GM12865 (cell line): ENCODE measurements at regions not wholly inside any gene's neighbourhood (a gene's known extent, or its start where the extent isn't known, plus 50 kb on each side); places are given as distances from the start of the nearest gene placed in this dataset.

ENCODE experiments used
- DNase-seq: peaks from one replicate; pipeline ENCODE4 v3.0.0; 2010; ENCODE audit warnings: low read depth
- H3K4me3 ChIP-seq: 2 replicates; pipeline ENCODE4 v1.5.1; 2011; ENCODE audit warnings: mild to moderate bottlenecking, low read depth, low read length, control low read depth
- CTCF ChIP-seq: IDR thresholded peaks from 2 replicates; pipeline ENCODE4 v1.5.1; 2011; ENCODE audit warnings: low read length, control low read depth, low read depth, inconsistent platforms; ENCODE audit not compliant: insufficient read depth; ENCODE audit errors: missing control alignments

- TF ChIP-seq CTCF: no peak
- H3K4me3 ChIP-seq: no peak overlapping the region
- DNase-seq: peak; percentile 64
Measured at GRCh38 chr6:9520417-9521151, 894.3 kb downstream of the TFAP2A start.

- no peak for TF ChIP-seq CTCF
- no peak for DNase-seq
Measured at GRCh38 chr6:9518431-9518830, 896.4 kb downstream of the TFAP2A start.

GRCh38 chr6:9517806-9518205 lies 897.1 kb downstream of the TFAP2A start:
- no peak overlapping the region for H3K4me3 ChIP-seq
- DNase-seq: no peak
- no peak for TF ChIP-seq CTCF

More at GRCh38 chr6:9518431-9518830, 896.4 kb downstream of the TFAP2A start:
- H3K4me3 ChIP-seq: no peak overlapping the region

- no peak for TF ChIP-seq CTCF
- H3K4me3 ChIP-seq: no peak overlapping the region
- DNase-seq: no peak
Measured at GRCh38 chr6:9515633-9516606, 899.0 kb downstream of the TFAP2A start.

- DNase-seq: no peak
- no peak for TF ChIP-seq CTCF
- no peak overlapping the region for H3K4me3 ChIP-seq
Measured at GRCh38 chr6:9514146-9514545, 900.7 kb downstream of the TFAP2A start.

GRCh38 chr6:9511157-9511556 lies 903.7 kb downstream of the TFAP2A start:
- H3K4me3 ChIP-seq: no peak overlapping the region
- DNase-seq: no peak
- no peak for TF ChIP-seq CTCF
